CD14-positive monocyte (primary cell): ENCODE measurements at regions not wholly inside any gene's neighbourhood (a gene's known extent, or its start where the extent isn't known, plus 50 kb on each side); places are given as distances from the start of the nearest gene placed in this dataset.

Experiments
- DNase-seq, 3 donors: peaks; one replicate each; pipeline ENCODE4 v3.0.0-alpha.2; 2011 to 2022
- H2AFZ ChIP-seq: 2 replicates; pipeline ENCODE4 v1.6.0; 2012; ENCODE audit warnings: mild to moderate bottlenecking, low read depth, low read length, inconsistent platforms; ENCODE audit not compliant: insufficient read depth, poor library complexity, severe bottlenecking
- H3K27ac ChIP-seq, 2 donors: 1 replicate in 1 of 2; 2 replicates in 1 of 2; pipeline ENCODE4 v1.5.1; 2012 to 2013; ENCODE audit warnings: low read length in 2 of 2, control low read depth in 1 of 2, inconsistent platforms in 1 of 2, low read depth in 1 of 2, mild to moderate bottlenecking in 1 of 2
- H3K27me3 ChIP-seq, 2 donors: one replicate each; pipeline versions ENCODE4 v1.6.0 to v1.6.1; 2011 to 2013; ENCODE audit warnings: low read length in 2 of 2; ENCODE audit not compliant: control insufficient read depth in 2 of 2, insufficient read depth in 2 of 2
- H3K36me3 ChIP-seq, 2 donors: replicated peaks in 1 of 2; 1 replicate in 1 of 2; 2 replicates in 1 of 2; pipeline versions ENCODE4 v1.5.1 to v1.6.1; 2012 to 2013; ENCODE audit warnings: low read length in 2 of 2, control low read depth in 1 of 2, inconsistent platforms in 1 of 2, mild to moderate bottlenecking in 1 of 2; ENCODE audit not compliant: insufficient read depth in 2 of 2, control insufficient read depth in 1 of 2
- H3K4me1 ChIP-seq, 2 donors: 1 replicate in 1 of 2; 2 replicates in 1 of 2; pipeline versions ENCODE4 v1.5.1 to v1.6.1; 2012 to 2013; ENCODE audit warnings: low read length in 2 of 2, control low read depth in 1 of 2, inconsistent platforms in 1 of 2, mild to moderate bottlenecking in 1 of 2, moderate library complexity in 1 of 2; ENCODE audit not compliant: insufficient read depth in 2 of 2, control insufficient read depth in 1 of 2
- H3K4me2 ChIP-seq: replicated peaks from 2 replicates; pipeline ENCODE3; 2012; ENCODE audit warnings: low read length, moderate library complexity, mild to moderate bottlenecking; ENCODE audit not compliant: poor library complexity, severe bottlenecking; ENCODE audit errors: extremely low read depth
- H3K4me3 ChIP-seq, 3 experiments: fragments of 200-600 bp in 1 of 3; sonication (generic) in 1 of 3; replicated peaks in 1 of 3; 1 replicate in 2 of 3; 2 replicates in 1 of 3; pipeline ENCODE4 v1.5.1; 2011 to 2013; ENCODE audit warnings: low read length in 3 of 3, mild to moderate bottlenecking in 3 of 3, control low read depth in 2 of 3, low read depth in 2 of 3, inconsistent platforms in 1 of 3, moderate library complexity in 1 of 3
- H3K79me2 ChIP-seq: 2 replicates; pipeline ENCODE4 v1.6.0; 2012; ENCODE audit warnings: mild to moderate bottlenecking, control low read depth, inconsistent platforms, low read length, moderate library complexity; ENCODE audit not compliant: insufficient read depth
- H3K9ac ChIP-seq: 2 replicates; pipeline ENCODE4 v1.6.0; 2017; ENCODE audit warnings: low read length, mild to moderate bottlenecking; ENCODE audit not compliant: insufficient read depth, poor library complexity, severe bottlenecking
- H3K9me3 ChIP-seq, 2 donors: replicated peaks in 1 of 2; 1 replicate in 1 of 2; 2 replicates in 1 of 2; pipeline versions ENCODE4 v1.5.1 to v1.6.1; 2012 to 2013; ENCODE audit warnings: low read length in 2 of 2, control low read depth in 1 of 2; ENCODE audit not compliant: control insufficient read depth in 1 of 2, insufficient read depth in 1 of 2
- H4K20me1 ChIP-seq: 2 replicates; pipeline ENCODE4 v1.6.0; 2012; ENCODE audit warnings: mild to moderate bottlenecking, low read length, control low read depth, moderate library complexity; ENCODE audit not compliant: insufficient read depth
- H3K27ac Mint-ChIP-seq, 7 donors: one replicate each; pipeline ENCODE4 v1.8.0; 2020; ENCODE audit warnings: mild to moderate bottlenecking in 7 of 7, mixed read lengths in 7 of 7, moderate library complexity in 6 of 7, inconsistent platforms in 2 of 7
- H3K27me3 Mint-ChIP-seq, 3 donors: one replicate each; pipeline ENCODE4 v1.8.0; 2021 to 2022; ENCODE audit warnings: low read depth in 3 of 3, mild to moderate bottlenecking in 3 of 3, mixed read lengths in 3 of 3, moderate library complexity in 3 of 3, inconsistent platforms in 1 of 3
- H3K36me3 Mint-ChIP-seq, 2 donors: one replicate each; pipeline ENCODE4 v1.8.0; 2020; ENCODE audit warnings: mixed read lengths in 2 of 2, inconsistent platforms in 1 of 2, mild to moderate bottlenecking in 1 of 2
- H3K4me1 Mint-ChIP-seq: one replicate; pipeline ENCODE4 v1.8.0; 2020; ENCODE audit warnings: mild to moderate bottlenecking, mixed read lengths
- H3K4me3 Mint-ChIP-seq, 2 donors: one replicate each; pipeline ENCODE4 v1.8.0; 2020; ENCODE audit warnings: mild to moderate bottlenecking in 2 of 2, mixed read lengths in 2 of 2, moderate library complexity in 1 of 2
- H3K9me3 Mint-ChIP-seq, 7 donors: one replicate each; pipeline ENCODE4 v1.8.0; 2020 to 2022; ENCODE audit warnings: mixed read lengths in 7 of 7, mild to moderate bottlenecking in 6 of 7, moderate library complexity in 6 of 7, inconsistent platforms in 2 of 7
- CTCF ChIP-seq: fragments of 200-600 bp; IDR thresholded peaks from one replicate; pipeline ENCODE4 v1.8.0; 2022; ENCODE audit warnings: antibody characterized with exemption, mild to moderate bottlenecking
- WGBS: methylation state at CpG from one replicate; pipeline ENCODE4 v1.1.5; 2013; ENCODE audit warnings: missing lambda C conversion rate; ENCODE audit not compliant: insufficient coverage; 5-methylcytosine and 5-hydroxymethylcytosine counted together
- intact Hi-C, 2 donors: fragments of 100-400 bp; cut with micrococcal nuclease; formaldehyde crosslinking; loops; one replicate each; pipeline versions ENCODE4 v1.15.0 to v1.15.1; 2023

- Mint-ChIP-seq H3K27ac (no peak overlapping the region), H3K36me3 (no peaks in the 10 kb centered on the region), H3K4me3 (no peak overlapping the region), H3K27me3 (peaks cover 0 to 2% (median 0%) of the 10 kb centered on the region in 3 donors), H3K4me1 (no peaks in the 10 kb centered on the region), H3K9me3 (peaks cover 0 to 3% (median 0%) of the 10 kb centered on the region in 7 donors)
- Histone ChIP-seq H3K4me1 (no peaks in the 10 kb centered on the region), H3K9ac (no peak overlapping the region), H3K4me3 (no peak overlapping the region), H3K27ac (no peak overlapping the region), H2AFZ (no peak overlapping the region), H3K9me3 (no peaks in the 10 kb centered on the region), H4K20me1 (no peaks in the 10 kb centered on the region), H3K27me3 (no peaks in the 10 kb centered on the region), H3K36me3 (no peaks in the 10 kb centered on the region), H3K4me2 (no peak overlapping the region), H3K79me2 (no peaks in the 10 kb centered on the region)
- intact Hi-C loops, result no loop called here
- DNase-seq, result no peak
- WGBS, result no CpG with 5 or more reads among the region's 3 CpGs
- no peak for TF ChIP-seq CTCF
These were observed 539.2 kb downstream of the TNS3 start for GRCh38 chr7:47042669-47043068.

DNA sequence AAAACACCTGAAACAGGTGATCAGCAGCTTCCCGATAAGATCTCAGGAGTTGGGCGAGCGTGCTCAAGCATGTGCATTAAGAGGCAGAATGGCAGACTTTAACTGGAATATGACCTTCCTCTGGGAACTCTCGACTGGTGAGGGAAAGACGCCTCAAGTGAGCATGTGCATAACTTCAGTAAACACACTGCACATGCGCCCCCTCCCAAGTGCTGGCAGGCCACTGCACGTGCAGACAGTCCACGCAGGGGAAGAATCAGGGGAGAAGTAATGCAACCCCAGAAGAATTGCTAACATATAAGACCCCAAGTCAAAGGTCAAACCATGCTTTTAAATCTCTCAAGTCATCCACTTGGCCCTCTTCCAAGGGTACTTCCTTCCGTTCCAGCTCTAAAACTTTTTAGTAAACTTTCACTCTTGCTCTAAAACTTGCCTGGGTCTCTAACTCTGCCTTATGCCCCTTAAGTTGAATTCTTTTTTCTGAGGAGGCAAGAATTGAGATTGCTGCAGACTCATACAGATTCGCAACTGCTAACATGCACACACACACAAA, 541.0 kb downstream of the TNS3 start:
- no peaks in the 10 kb centered on the region for H4K20me1 ChIP-seq
- no peaks in the 10 kb centered on the region for H3K79me2 ChIP-seq
- no peak overlapping the region for H3K4me3 ChIP-seq
- no peak overlapping the region for H3K9ac ChIP-seq
- no peaks in the 10 kb centered on the region for H3K9me3 ChIP-seq
- no peak for TF ChIP-seq CTCF
- Mint-ChIP-seq H3K4me3 (no peak overlapping the region), H3K27me3 (no peaks in the 10 kb centered on the region), H3K36me3 (no peaks in the 10 kb centered on the region), H3K9me3 (peaks cover 0 to 2% (median 0%) of the 10 kb centered on the region in 7 donors), H3K4me1 (no peaks in the 10 kb centered on the region), H3K27ac (no peak overlapping the region)
- H3K27me3 ChIP-seq, result no peaks in the 10 kb centered on the region
- H3K36me3 ChIP-seq, result no peaks in the 10 kb centered on the region
- no peak for DNase-seq
- no peaks in the 10 kb centered on the region for H3K4me1 ChIP-seq
- H3K27ac ChIP-seq, result no peak overlapping the region
- WGBS, result 81% methylated on average over 7 of the region's 10 CpGs
- no peak overlapping the region for H2AFZ ChIP-seq
- intact Hi-C loops, result no loop called here
- no peak overlapping the region for H3K4me2 ChIP-seq
